ENCODE measurements at regions not wholly inside any gene's neighbourhood (a gene's known extent, or its start where the extent isn't known, plus 50 kb on each side); places are given as distances from the start of the nearest gene placed in this dataset.

GRCh38 chr2:111622859-111623258, 261.1 kb downstream of the ANAPC1 start:
- TF ChIP-seq POLR2AphosphoS5 (IDR thresholded peaks at IDR 0.05; ENCODE audit: low read depth) (no peak), REST (IDR thresholded peaks at IDR 0.05; ENCODE audit: insufficient replicate concordance, low read depth) (no peak), CTCF (IDR thresholded peaks at IDR 0.05; ENCODE audit: insufficient read depth, low read length) (no peak), GABPA (IDR thresholded peaks at IDR 0.05; ENCODE audit: low read depth) (no peak), SPI1 (IDR thresholded peaks at IDR 0.05; ENCODE audit: borderline replicate concordance, low read depth) (no peak)
